UCSD-AML1 (cell line): ENCODE measurements at regions not wholly inside any gene's neighbourhood (a gene's known extent, or its start where the extent isn't known, plus 50 kb on each side); places are given as distances from the start of the nearest gene placed in this dataset.

Experiments
- DNase-seq: peaks from one replicate; lab custom pipeline; 2025; ENCODE audit not compliant: unreplicated experiment; lab: John Stamatoyannopoulos, UW

GRCh38 chr21:29441651-29442050 lies 142.9 kb downstream of the BACH1 start:
- DNase-seq = no peak

- no peak for DNase-seq
Measured at GRCh38 chr21:29443411-29444010, 144.8 kb downstream of the BACH1 start.

- no peak for DNase-seq
Measured at GRCh38 chr21:29448766-29449165, 150.0 kb downstream of the BACH1 start.

- no peak for DNase-seq
Measured at GRCh38 chr21:29449306-29449950, 150.7 kb downstream of the BACH1 start.

GRCh38 chr21:29450058-29450457 lies 151.3 kb downstream of the BACH1 start:
- DNase-seq = no peak

GRCh38 chr21:29453511-29453910 lies 154.8 kb downstream of the BACH1 start:
- no peak for DNase-seq

- no peak for DNase-seq
Measured at GRCh38 chr21:29454179-29454578, 155.5 kb downstream of the BACH1 start.

- no peak for DNase-seq
Measured at GRCh38 chr21:29462479-29462878, 163.8 kb downstream of the BACH1 start.

GRCh38 chr21:29465546-29465945 lies 166.8 kb downstream of the BACH1 start:
- no peak for DNase-seq

GRCh38 chr21:29466532-29466931 lies 167.8 kb downstream of the BACH1 start:
- DNase-seq = no peak

GRCh38 chr21:29470397-29470796 lies 171.7 kb downstream of the BACH1 start:
- DNase-seq = no peak

GRCh38 chr21:29473808-29474207 lies 175.1 kb downstream of the BACH1 start:
- DNase-seq = no peak

- DNase-seq = no peak
Measured at GRCh38 chr21:29475329-29475728, 176.6 kb downstream of the BACH1 start.

GRCh38 chr21:29477347-29477746 lies 178.6 kb downstream of the BACH1 start:
- DNase-seq = no peak

- no peak for DNase-seq
Measured at GRCh38 chr21:29477941-29478340, 179.2 kb downstream of the BACH1 start.

- DNase-seq = no peak
Measured at GRCh38 chr21:29481081-29481480, 182.4 kb downstream of the BACH1 start.

GRCh38 chr21:29481641-29482040 lies 182.9 kb downstream of the BACH1 start:
- no peak for DNase-seq

GRCh38 chr21:29486306-29486807 lies 187.6 kb downstream of the BACH1 start:
- DNase-seq = no peak
